GM19452 (cell line): ENCODE measurements at regions not wholly inside any gene's neighbourhood (a gene's known extent, or its start where the extent isn't known, plus 50 kb on each side); places are given as distances from the start of the nearest gene placed in this dataset.

Experiments
- ATAC-seq: cut with Tn5 transposase; IDR thresholded peaks from one replicate; pipeline ENCODE4 v1.9.1; 2021; ENCODE audit not compliant: unreplicated experiment

DNA sequence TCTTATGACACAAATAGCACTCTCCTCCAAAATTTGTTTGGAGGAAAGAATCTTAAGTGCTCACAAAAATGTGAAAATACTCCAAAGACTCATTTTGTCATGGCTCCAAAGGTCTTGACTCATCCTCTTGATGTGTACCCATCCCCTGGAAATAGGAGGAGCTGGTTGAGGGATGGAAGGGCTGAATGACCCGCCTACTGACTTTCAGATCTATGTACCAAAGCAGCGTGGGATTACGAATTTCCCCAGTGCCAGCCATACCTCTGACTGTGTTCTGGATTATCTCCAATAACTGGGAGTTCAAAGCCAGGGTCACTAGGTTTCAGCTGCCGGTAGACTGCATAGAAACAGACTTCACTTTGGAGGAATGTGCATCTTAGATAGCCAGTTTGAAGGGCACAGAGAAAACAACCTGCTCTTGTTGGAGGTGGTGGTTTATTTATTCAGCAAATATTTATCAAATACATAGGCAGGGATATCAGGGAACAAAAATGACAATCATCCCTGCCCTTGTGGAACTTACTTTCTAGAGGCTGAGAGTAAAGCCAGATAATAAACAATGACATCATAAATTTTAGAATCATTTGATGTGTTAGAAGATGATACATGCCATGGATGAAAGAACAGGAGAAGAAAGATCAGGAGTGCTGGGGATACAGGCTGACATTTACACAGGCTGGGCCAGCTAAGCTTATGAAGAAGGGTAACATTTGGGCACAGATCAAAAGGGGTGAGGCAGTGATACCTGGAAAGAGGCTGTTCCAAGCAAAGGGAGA lies 246.6 kb downstream of the TBXT start:
- ATAC-seq = no peak

DNA sequence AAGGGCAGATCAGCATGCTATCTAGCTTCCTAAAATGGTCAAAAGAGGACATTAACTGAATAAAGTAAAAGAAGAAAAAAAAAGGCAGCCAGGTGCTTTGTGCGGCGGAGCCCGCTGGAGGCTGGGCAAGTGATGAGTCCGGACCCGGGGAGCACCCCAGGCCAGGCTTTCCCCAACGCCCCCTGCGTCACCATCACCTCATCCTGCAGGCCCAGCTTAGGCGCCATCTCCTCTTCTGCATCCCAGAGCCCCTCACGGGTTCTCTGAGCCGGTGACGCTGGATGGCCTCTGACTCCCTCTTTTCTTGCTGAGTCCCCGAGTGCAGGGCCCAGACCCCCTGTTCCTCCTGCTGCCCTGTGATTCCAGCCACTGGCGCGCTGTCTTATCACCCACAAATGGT lies 250.1 kb downstream of the TBXT start:
- ATAC-seq = no peak

DNA sequence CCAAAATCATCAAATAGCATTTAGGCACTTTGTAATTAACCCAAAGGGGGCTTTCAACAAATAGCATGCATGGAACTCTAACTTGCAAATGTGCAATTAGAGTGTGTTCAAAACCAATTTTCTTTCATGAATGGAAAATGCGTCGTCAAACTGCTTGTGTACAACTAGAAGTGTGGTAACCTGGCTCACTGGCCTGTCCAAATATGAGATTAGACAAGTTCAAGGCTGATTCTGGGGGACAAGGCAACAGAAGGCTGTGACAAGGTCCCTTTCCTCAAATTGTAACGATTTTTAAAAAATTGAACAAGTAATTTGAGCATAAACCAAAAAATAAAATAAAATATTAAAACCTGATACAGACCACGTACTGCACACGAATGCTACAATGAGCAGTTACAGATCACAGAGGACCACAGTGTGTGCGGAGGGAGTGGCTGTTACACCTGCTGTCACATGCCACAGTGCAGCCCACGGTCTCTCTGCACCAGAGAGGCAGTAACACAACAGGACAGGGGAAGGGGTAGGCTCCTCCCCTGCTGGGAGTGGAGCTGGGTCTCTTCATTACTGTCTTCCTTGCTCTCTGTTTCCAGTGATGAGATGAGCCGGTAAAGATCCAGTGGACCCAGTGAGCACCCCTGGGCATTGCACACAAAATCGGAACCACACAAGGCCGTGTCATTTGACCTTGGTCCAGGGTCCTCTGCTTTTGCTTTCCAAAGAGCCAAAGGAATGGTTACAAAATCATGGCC lies 252.2 kb upstream of the PDE10A start:
- ATAC-seq = no peak

DNA sequence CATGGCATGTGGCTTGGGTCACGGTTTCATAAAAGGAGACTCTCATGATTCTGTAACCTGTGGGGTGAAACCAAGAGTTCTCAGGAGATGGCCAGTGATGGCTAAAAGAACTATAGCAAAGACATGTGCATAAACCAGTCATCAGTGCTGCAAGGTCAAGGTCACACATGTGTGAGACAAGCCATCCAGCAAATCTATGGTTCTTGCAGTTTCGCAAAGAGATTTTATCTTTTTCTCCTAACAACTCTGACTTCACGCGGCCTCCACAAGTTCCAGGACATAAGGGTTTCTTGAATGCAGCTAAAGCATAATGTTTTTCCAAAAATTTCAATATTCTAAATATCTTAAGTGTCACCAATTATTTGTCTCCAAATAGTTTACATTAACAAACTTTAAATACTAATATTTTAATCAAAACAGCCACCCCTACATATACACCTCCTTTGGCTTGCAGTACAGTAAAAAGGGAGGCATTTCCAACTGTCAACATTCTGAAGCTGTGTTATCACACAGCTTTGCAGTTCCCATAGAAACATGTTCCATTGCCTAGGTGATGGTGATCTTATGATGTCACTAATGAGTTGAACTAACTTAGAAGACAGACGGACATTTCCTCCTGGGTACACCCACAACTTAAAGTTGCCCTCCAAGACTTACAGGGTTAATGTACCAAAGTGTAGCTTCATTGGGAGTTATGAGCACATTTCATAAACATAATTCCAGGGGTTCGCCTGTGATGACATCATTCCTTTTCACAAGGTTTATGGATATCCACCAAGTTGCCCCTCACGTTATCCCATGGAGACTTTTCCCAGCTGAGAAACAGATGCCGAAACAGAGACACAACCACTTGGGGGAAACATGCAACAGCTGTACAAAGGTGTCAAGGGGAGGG lies 250.9 kb upstream of the PDE10A start:
- ATAC-seq = no peak

DNA sequence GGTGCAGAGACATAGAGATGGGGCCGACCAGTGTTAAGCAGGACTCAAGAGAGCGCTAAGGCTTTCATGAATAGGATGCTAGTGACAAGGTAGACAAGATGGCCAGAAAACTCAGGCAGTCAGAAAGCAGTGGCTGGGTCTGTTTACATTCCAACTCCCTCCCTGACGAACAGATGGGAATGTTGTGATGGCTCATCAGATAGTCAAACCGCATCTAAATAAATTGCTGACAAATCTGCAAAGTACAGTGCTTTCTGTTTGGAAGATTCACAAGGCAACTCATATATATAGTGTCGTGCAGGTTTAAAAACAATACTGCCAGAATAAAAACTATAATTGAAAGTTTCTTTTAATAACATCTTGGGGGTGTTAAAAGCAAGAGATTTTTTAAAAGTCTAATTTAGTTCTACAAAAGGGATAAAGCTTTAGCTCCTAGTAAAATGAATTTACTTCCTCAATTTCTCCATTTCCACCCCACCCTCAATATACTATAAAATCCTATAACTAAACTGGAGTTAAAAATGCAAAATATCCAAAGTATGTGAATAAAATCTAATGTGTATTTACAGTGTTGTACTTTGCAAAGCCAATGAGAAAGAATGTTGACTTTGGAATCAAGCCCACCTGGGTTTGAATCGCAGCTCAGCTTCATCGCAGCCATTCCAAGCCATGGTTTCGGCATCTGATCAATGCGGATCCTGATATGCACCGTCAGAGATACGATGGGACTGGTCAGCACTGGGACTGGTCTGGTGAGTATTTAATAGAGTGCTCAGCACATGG lies 247.3 kb upstream of the PDE10A start:
- no peak for ATAC-seq

DNA sequence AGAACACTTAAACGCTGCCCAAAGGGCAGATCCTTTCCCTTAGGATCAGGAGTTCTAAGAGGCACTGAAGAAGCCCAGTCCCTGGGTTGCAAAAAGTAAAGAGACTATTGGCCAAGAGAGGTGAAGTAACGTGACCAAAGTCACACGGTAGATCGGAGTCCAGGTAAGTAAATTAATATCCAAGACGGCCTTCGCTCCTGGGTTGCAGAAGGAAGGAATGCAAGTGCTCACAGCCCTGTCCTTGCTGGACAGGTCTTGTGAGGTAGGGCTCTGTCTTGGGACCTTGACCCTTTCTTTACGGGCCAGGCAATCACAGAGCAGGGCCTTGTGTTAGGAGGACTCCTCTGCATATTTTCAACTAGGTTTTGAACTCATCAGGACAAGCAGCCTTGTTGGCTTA lies 243.7 kb upstream of the PDE10A start:
- ATAC-seq = no peak

DNA sequence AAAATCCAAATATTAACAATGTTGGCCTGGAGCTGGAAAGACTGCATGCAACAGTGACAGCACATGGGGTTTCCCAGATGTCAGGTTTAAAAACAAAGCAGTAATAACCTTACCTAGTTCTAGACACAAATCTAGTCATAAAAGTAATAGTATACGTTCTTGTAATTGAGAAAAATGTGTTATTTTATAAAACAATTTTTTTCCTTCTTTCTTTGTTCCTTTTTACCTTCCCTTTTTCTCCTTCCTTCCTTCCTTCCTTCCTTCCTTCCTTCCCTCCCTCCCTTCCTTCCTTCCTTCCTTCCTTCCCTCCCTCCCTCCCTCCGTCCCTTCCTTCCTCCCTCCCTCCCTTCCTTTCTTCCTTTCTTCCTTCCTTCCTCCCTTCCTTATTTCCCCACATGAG lies 242.7 kb upstream of the PDE10A start:
- no peak for ATAC-seq

DNA sequence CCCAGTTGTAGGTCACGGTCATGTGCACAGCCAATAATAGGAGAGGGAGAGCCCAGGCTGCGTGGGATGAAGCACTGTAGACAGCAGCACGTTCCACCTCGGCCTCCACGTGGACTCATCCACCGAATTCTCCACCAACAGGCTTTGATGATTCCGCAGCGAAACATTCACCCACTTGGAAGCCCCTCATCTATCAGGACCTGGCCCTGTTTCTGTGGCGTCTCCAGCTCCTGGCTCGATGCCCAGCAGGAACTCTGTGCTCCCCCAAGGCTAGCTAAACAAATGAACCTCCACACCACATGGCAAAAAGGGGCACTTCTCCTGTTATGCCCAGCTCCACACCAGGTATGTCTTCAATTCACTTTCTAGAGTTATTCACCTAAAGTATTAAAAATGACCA lies 237.9 kb upstream of the PDE10A start:
- no peak for ATAC-seq

DNA sequence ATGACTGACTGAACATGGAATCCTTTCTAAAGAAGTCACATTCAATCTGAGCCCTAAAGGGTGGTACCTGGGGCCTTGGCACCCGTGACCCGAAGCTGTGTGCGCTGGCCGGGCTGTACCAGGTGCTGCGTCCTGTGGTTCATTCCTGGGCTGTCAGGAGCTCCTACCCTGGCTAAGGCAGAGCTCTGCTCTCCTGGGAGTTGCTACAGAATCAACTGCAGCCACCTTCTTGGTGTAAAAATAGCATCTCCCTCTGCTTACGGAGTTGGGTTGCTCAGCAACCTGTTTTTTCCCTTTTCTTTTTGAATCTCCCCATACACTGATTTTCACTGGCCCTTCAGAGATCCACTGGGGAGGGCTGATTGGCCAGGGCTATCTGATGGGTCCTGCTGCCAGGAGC lies 236.6 kb upstream of the PDE10A start:
- no peak for ATAC-seq

DNA sequence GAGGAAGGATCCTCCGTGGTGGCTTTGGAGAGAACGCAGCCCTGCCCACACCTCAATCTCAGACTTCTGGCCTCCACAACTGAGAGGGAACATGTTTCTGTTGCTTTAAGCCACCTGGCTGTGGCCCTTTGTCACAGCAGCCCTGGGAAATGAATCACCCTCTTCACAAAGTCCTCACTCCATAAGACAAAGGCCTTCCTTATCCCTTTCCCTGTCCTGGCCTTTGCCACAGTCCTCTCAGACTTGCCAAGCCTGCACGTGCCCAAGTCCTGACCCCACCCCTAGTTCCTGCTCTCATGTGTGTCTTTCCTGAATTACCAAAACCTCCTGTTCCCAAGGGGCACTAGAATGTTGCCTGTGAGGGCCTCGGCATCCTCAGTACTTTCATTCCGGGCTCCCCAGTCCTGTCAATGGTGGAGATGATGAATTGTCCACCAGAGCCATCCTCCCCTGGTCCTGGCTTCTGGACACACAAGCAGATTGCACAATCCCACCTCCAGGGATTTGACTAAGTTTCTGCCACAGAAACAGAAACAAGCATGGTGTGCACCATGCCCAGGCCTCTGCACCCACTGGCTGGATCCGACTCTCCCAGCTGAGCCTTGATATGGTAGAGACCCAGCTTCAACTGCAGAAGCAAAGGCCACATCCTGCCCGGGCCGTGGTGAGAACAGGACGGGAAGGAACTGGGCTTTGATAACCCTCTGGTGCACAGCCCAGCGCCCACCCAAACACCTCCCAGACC lies 232.6 kb upstream of the PDE10A start:
- ATAC-seq = no peak

DNA sequence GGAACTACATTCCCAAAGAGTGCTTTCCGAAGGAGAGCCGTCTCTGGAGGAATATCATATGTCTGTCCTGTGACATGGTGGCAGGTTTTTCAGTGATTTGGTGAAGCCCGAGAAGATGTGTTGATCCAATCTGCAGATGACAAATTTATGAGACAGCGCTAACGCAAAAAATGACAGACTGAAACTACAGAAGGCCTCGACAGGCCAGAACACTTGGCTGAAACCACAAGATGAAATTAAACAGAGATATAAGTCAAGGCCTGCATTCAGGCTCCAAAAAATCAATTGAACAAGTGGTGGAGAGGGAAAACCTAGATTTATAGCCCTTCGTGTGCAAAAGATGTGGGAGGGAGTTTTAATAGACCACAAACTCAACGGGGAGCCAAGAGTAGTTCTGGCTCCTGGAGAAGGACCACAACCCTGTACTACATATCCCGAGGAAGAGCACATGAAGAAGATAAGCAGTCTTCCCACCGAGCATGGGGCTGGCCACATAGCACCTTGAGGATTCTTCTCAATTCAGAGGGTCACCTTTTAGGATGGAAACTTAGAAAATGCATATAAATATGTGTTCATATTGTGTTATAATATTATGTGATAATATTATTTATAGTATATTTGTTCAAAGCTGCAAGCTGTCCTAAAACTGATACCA lies 231.3 kb upstream of the PDE10A start:
- ATAC-seq = no peak

DNA sequence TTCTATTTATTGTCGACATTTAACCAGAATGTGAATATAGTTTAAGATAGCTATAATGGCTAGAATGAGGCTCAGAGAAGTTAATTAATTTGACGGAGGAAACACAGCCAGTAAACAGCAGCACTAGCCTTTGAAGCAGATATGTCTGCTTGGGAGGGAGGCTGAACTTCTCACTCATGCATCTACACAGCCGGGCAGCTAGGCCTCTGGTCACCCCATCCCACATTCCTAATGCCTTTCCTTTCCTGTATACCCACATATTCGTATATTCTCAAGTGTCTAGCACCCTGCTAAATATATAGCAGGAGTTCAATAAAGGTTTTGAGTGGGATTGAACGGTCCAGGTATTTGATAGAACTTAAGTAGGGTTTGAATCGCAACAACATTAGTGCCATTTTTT lies 230.4 kb upstream of the PDE10A start:
- ATAC-seq = no peak

DNA sequence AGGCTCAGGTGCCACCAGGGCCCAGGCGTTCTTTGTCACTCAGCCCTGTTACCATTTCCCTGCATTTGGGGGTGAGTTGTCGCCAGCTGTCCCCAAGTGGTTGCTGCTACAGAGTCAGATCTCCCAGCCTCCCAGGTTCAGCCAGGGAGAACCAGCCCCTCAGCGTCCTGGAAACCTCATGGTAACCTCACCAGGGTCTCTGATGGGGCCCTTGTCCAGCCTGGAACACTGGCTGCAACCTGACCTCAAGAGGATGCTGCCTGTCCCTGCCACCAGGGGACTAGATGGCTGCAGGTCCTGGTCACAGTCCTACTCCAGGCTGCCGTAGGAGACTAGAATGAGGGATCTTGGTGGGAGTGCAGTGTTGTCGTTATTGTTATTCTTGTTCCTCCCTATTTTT lies 228.3 kb upstream of the PDE10A start:
- no peak for ATAC-seq

DNA sequence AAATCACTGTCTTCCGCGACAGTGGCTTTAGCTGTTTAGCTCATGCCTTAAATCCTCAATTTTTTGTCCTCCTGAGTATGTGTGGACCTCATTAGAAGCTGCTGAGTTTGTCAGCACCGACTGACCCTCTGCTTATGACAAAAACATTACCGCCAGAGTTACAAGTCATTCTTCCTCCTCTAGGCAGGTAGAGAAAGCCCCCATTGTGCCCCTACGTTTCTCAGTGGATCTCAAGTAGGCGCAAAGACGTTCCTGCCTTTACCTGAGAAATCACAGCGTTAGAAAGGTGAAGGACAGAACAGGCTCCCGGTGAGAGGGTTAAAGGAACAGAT lies 227.3 kb upstream of the PDE10A start:
- ATAC-seq = no peak

DNA sequence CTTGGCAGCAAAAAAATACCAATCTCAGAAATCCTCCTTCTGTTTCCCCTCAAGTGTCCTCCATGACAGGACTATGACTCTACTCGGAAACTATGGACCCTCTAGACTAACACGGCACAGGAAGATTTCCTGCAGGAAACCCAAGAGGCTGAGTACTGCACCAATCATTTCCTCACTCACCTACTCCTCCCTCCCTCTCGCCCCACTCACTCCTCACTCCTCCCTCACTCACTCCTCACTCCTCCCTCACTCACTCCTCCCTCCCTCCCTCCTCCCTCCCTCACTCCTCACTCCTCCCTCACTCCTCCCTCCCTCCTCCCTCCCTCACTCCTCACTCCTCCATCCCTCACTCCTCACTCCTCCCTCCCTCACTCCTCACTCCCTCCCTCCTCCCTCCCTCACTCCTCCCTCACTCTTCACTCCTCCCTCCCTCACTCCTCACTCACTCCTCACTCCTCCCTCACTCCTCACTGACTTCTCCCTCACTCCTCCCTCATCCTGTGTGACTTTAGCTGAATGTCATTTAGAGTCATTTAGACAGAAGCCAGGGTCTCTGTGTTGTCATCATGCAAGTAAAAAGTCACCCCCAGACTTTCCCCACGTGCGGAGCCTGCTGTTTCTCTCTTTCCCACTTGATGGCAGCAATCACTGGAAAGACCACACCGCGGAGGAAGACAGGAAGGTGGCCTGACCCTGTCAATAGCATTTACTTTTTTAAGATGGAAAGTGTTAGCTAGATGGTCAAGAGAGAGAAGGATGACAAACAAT lies 226.8 kb upstream of the PDE10A start:
- ATAC-seq = no peak

DNA sequence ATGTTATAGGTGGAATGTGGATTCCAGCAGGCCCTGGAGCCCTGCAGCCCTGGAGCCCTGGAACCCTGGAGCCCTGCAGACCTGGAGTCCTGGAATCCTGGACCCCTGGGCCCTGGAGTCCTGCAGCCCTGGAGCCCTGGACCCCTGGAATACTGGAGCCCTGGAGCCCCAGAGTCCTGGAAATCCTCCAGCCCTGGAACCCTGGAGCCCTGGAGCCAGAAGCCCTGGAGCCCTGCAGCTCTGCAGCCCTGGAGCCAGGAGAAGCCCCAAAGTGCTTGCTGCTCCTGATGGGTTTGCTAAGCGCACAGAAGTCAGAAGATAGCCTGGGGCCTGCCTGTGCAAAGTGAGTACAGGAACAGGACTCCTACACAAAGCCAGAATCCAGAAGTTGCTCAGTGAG lies 223.1 kb upstream of the PDE10A start:
- no peak for ATAC-seq

DNA sequence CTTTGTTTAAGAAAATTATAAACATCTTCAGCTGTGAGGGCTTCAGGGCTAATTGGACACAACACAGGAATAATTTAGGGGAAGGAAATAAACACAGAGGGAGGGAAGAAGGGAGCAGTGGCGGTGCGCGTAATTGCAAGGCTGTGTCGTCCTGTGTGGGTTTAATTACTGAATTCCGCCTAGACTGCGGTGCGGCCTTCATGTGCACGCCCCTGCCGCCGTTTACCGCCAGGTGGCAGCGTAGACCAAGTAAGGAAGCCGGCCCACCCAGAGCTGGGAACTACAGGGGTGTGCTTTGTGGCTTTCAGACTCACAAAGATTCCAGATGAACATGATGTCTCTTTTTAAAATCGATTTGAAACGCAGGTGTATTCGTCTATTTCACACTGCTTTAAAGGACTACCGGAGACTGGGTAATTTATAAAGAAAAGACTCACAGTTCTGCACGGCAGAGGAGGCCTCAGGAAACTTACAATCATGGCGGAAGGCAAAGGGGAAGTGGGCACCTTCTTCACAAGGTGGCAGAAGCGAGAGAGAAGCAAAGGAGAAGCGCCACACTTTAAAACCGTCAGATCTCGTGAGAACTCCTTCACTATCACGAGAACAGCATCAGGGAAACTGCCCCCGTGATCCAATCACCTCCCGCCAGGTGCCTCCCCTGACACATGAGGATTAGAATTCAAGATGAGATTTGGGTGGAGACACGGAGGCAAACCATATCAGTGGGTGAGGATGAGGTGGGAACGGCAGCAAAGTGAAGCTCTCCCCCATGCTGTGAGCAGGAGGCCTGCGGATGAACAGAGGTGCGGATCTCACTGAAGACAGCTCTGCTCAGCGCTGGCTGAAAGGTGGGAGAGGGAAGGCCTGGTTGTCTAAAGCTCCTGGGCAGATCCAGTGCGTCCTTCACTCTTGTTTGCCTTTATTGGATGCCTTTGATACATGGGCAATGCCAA lies 222.0 kb upstream of the PDE10A start:
- peak; percentile 98 for ATAC-seq
